ENCODE measurements at regions not wholly inside any gene's neighbourhood (a gene's known extent, or its start where the extent isn't known, plus 50 kb on each side); places are given as distances from the start of the nearest gene placed in this dataset.

GRCh38 chr4:20030108-20030507 is 221.6 kb upstream of the SLIT2 start:
- TF ChIP-seq CTCF (IDR thresholded peaks at IDR 0.05; ENCODE audit: low read depth, low read length, poor library complexity, severe bottlenecking) (no peak), EZH2phosphoT487 (IDR thresholded peaks at IDR 0.05; ENCODE audit: borderline replicate concordance, low read length) (no peak)

Data from DOHH2 (cell line).